D341Med (cell line): ENCODE measurements at regions not wholly inside any gene's neighbourhood (a gene's known extent, or its start where the extent isn't known, plus 50 kb on each side); places are given as distances from the start of the nearest gene placed in this dataset.
"Not testable (repeated sequence)": the region's sequence is repeated elsewhere in the genome, so short reads cannot be mapped to it uniquely, and the experiment has no call there.

Experiments
- DNase-seq: peaks from one replicate; pipeline ENCODE4 v3.0.0; 2012; ENCODE audit warnings: low spot score

GRCh38 chr18:55735969-55736368 lies 148.0 kb upstream of the TCF4 start:
- DNase-seq, result no peak

DNA sequence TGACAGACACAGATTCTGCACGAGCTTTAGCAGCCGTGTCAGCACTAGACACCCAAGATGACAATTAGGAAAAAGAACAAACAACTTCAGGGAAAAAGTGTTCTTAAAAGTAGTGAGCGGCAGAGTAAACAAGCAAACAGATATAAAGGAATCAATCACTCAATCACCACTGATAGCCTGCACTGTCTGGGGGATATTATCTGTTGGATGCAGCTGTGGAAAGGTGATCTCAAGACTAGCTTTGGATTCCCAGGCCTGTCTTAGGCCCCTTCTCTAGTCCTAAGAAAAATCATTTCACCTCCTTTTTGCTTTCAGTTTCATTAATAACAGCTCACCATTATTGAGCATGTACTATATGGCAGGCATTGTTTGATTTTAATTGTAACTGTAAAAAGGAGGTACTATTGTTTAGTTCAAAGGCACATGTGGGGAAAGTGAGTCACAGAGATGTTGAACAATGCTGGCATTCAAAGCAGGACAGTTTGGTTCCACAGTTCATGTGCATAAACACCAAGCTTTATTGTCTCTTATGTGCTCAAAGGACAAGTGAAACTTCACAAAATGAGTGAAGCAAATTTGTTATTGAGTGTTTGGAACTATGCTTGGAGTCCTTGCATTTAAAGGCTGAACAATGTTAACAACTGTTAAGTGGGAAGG lies 147.3 kb upstream of the TCF4 start:
- DNase-seq, result no peak

DNA sequence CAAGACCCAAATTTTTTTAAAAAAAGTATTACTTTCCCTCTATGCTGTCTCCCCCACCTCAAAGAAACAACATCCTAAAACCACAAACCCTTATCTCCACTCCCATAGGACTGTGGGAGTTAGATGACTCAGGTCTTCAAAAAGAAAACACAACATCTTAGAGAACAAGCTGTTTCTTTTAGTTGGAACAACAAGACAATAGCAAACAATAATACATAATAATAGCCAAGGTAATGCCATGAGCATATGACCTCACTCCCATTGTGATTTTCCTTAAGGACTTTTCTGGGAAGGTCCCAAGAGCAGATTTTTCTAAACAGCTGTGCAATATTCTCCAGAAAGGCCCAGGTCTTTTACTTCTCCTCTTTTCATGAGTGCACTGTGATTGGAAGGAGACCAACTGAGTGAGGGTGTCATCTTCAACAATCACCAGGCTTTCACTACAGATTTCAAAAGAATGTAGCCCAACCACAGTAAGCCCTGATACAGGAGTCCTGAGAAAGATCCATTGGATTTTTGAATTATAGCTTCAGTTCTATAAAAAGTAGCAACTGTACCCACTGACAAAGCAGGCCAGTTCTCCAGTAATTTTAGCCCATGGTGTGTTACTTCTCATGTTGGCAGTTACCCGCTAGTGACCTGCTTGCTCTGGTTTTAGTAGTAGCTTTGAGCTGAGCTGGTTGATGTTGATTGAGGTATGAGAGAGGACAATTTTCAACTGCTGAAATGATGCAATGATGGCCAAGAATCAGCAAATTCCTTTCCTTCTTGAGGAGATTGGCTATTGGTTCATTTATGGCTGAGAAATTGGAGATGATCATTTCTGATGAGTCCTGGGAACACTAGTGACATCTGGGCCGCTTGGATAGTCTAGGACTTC lies 144.5 kb upstream of the TCF4 start:
- DNase-seq, result no peak

DNA sequence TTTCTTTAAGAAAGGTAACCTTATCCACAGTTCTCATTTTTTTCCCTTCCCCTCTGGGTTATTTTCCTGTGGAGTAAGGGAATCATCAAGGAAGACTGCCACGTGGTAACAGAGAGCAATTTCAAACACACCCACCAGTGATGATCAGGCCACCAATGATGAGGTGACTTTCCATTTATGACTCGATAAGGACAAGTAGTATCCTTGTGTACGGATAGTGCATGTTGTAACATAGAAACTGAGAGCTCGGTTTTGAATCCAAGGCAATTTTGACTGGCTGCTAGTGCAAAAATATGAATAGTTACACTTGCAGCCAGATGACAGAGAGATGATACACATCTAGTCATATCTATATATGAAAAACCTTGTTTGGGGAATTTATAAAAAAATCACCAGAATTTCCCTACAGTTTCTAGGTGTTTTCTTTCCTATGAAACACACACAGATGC lies 143.6 kb upstream of the TCF4 start:
- DNase-seq, result no peak

DNA sequence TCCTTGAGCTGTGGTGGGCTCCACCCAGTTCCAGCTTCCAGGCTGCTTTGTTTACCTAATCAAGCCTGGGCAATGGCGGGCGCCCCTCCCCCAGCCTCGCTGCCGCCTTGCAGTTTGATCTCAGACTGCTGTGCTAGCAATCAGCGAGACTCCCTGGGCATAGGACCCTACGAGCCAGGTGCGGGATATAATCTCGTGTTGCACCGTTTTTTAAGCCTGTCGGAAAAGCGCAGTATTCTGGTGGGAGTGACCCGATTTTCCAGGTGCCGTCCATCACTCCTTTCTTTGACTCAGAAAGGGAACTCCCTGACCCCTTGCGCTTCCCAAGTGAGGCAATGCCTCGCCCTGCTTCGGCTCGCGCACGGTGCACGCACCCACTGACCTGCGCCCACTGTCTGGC lies 133.0 kb upstream of the TCF4 start:
- DNase-seq, result not testable (repeated sequence)

GRCh38 chr18:55713707-55714106 lies 125.7 kb upstream of the TCF4 start:
- no peak for DNase-seq

- DNase-seq, result no peak
Observed at GRCh38 chr18:55706898-55707297, 118.9 kb upstream of the TCF4 start.

DNA sequence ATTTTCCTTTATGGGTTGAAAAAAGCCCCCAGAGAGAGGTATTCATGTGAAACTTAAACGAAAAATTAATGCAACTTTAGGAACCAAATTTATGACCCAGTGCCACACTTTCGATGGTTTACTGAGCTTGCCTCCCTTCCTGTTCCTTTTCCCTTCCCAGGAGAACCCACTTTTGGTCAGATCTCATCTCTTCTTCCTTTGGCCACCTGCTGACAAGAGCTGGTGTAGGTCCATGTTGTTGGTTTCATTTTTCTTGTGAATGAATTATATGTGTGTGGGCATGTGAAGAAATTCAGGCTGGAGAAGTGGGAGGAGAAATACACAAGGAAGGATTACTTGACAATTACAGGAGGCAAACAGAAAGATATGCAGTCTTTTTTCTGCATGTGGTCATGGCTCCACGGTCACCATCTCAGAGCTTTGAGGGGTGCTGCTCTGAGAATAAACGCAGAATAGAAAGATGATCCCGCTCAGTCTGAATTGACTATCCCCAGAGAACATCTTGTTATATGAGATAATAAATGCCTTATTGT lies 111.3 kb upstream of the TCF4 start:
- DNase-seq, result no peak

DNA sequence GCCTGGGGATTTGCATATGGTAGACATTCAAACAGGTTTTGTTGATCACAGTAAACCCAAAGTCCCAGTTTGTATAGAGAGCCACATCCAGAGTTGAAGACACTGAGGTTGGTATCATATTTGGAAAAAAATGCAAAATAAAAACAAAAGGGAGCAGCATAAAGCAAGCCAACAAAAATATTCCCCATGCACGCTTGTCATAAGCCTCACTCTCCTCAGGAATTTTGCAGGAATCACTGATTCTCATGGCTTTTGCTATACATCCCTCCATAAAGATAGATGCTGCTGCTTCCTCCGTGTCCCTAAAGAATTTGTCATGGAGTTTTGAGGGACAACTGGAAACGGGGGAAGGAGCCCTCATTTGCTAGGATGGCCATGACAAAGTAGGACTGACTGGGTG lies 108.8 kb upstream of the TCF4 start:
- DNase-seq, result no peak

DNA sequence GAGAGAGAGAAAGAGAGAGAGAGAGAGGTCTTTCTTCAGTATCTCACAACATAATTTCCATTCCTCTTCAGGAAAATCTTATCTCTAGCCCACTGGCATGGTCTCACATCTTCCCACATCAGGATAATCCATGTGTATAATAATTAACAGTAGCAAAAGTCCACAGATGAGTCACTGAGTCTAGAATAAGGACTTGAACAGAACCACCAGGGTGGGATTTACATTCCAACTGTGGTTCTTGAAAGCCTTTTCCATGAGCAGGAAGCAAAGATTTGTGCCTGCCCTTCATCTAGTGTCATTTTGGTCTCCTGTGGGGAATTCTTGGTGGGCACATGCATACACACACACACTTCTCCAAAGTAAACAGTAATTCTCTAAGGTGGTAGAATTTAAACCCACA lies 107.1 kb upstream of the TCF4 start:
- DNase-seq, result no peak

- no peak for DNase-seq
Observed at GRCh38 chr18:55694291-55694690, 106.3 kb upstream of the TCF4 start.

DNA sequence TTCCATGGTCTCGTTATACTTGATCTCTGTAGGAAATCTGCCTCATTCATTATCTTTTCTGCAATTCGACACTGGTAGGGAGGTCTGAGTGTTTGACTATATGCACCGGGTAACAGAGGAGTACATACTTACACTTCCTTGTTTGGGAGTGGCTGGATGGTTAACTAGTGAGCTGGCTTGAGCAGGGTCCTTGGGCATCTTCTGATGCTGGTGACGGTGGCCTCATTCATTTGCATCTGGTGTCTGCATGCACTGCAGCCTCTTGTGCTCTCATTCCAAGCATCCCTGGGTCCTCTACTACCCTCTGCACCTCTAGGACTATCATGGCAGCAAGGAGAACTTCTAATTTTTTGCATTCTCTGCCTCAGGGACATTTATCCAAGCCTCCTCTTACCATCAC lies 100.0 kb upstream of the TCF4 start:
- DNase-seq, result no peak

- DNase-seq, result no peak
Observed at GRCh38 chr18:55687106-55687505, 99.1 kb upstream of the TCF4 start.

- DNase-seq, result no peak
Observed at GRCh38 chr18:55685638-55686037, 97.6 kb upstream of the TCF4 start.

DNA sequence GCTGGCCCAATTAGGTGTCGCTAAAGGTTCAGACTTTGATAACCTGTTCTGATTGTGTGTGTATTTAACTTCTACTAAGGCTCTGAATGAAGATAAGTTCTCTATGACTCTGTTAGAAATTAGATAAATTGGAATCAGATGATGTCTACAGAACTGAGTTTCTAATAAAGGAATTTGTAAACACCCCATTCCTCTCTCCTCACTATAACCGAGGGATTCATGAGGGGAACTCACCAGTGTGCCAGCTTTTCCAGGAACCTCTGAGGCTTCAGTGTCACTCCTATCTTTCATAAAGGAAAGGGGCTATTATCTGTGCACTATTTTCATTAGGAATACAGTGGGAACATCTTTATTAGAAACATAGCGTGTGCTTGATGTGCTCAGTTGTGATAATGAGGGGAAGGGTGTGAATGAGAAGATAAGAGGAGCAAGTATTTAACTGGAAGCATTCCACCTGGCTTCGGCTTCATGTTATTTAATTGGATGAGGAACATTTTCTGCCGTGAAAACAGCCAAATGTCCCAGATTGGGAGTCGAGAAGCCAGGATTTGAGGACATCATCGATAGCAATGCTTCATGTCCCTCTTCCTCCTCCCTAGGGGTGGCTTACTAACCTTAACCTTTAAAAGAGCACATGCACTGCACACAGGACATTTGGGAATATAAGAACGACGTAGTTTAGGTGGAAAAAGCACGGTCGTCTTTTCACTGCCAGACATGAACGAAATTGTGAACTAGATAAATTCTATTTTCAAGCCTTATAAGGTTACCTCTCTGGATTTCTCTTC lies 84.8 kb upstream of the TCF4 start:
- no peak for DNase-seq

- DNase-seq, result no peak
Observed at GRCh38 chr18:55665506-55665905, 77.5 kb upstream of the TCF4 start.

DNA sequence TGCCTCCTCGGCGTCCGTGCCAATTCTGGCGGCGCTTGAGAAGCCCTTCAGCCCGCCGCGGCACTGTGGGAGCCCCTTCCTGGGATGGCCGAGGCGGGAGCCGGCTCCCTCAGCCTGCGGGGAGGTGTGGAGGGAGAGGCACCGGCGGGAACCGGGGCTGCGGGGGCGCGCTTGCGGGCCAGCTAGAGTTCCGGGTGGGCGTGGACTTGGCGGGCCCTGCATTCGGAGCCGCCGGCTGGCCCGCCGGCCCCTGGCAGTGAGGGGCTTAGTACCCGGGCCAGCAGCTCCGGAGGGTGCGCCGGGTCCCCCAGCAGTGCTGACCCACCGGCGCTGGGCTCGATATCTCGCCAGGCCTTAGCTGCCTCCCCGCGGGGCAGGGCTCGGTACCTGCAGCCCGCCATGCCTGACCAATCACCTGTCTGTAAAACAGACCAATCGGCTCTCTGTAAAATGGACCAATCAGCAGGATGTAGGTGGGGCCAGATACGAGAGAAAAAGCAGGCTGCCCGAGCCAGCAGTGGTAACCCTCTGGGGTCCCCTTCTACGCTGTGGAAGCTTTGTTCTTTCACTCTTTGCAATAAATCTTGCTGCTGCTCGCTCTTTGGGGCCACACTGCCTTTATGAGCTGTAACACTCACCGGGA lies 76.9 kb upstream of the TCF4 start:
- not testable (repeated sequence) for DNase-seq

GRCh38 chr18:55663891-55664290 lies 75.9 kb upstream of the TCF4 start:
- DNase-seq, result no peak

DNA sequence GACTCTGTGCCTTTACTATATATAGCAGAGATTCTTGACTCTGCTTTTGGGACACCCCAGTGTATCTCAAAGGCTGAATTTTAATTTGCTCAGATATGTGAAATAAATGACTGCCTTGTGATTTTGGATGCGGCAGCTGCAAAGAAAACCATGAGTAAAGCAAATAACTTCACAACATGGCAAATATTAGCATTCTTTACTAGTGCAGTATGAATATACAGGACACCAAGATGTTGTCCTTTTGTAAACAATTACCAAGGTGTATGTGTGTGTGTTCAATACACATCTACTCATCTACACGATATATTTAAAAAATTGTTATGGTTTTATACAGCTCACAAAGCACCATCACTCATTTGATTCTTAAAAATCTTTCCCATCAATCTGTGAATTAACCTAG lies 70.6 kb upstream of the TCF4 start:
- no peak for DNase-seq

DNA sequence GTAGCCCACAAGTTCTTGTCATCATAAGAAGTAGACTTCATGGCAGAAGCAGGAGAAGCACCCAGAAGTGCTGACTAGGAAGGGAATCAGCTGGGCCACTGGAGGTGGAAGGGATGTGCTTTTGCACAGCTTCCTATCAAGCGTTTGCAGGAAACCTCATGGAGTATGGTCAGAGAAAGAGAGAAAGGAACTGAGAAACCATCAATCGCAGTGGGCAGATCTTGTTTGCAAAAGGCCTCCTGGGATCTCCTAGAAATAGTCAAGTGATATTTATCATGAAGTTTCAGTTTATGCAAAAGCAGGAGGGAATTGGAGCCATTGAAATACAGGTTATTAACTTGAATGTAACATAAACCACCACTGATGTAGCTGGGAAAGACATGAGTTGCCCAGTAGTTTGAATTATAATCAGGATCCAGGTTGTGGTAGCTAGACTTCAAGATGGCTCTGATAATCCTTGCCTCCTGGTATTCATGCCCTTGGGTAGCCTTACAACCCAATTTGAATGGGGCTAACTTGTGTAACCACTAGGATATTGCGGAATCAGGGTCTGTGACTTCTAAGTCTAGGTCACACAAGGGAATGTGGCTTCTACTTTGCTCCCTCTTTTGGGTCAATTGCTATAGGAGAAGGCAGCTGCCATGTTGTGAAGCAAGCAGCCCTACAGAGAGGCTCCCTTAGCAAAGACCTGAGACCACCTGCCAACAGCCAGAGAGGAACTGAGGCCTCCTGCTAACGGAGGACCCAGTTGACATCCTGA lies 69.8 kb upstream of the TCF4 start:
- no peak for DNase-seq

DNA sequence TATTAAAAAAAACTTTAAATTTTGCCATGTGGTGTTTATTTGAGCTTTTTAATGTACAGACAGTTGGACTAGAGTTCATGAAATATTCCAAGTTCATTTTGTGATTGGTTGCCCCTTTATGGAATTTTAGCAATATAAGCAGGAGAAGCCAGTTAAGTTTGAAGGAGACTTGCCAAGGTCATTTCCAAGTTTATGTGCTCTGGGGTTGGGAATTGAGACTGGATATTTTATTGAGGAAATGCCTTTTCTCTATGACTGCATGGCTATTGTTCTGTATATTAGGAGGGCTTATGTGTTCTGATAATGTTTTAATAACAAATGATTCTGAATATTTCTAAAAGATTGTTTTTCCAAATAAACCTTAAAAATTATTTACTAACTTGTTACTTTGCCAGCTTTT lies 67.0 kb upstream of the TCF4 start:
- no peak for DNase-seq
